ENCODE measurements at regions not wholly inside any gene's neighbourhood (a gene's known extent, or its start where the extent isn't known, plus 50 kb on each side); places are given as distances from the start of the nearest gene placed in this dataset.
"Not testable (repeated sequence)": the region's sequence is repeated elsewhere in the genome, so short reads cannot be mapped to it uniquely, and the experiment has no call there.

GRCh38 chr18:54662986-54663385 lies 71.9 kb downstream of the DYNAP start:
- ChIA-PET POLR2A (no interaction called here), RAD21 (ENCODE audit: low non-redundant PET in 1 of 2, low total read pairs in 2 of 2, uncharacterized antibody in 2 of 2, unreplicated experiment in 2 of 2) (no interaction called here), CTCF (interaction anchor here (0.8 kb wide), 1 partner anchor 9 kb away, joined by 3 read pairs; no protein-coding TSS in a partner anchor)
- Histone ChIP-seq H2AFZ (ENCODE audit: low read depth, low read length, poor library complexity, severe bottlenecking) (no peak overlapping the region), H3K9me2 (ENCODE audit: insufficient read depth) (no peaks in the 10 kb centered on the region), H3K36me3 (ENCODE audit: control insufficient read depth in 1 of 2, insufficient read depth in 2 of 2, low read length in 2 of 2) (no peaks in the 10 kb centered on the region), H4K20me1 (ENCODE audit: insufficient read depth) (no peaks in the 10 kb centered on the region), H3K4me2 (ENCODE audit: low read length) (no peak overlapping the region), H3K79me2 (ENCODE audit: insufficient read depth, low read length) (no peaks in the 10 kb centered on the region), H3K9ac (ENCODE audit: low read length) (no peak overlapping the region), H3K27ac (ENCODE audit: low read depth, low read length) (no peak overlapping the region), H3K9me3 (ENCODE audit: control insufficient read depth in 1 of 2, insufficient read depth in 1 of 2, low read depth in 1 of 2, low read length in 2 of 2) (no peaks in the 10 kb centered on the region; a peak in 1 of 4 replicates), H3K27me3 (ENCODE audit: insufficient read depth, low read length) (no peaks in the 10 kb centered on the region), H3K4me3 (replicated peaks in 1 of 2; ENCODE audit: low read depth in 1 of 2, low read length in 2 of 2) (no peak overlapping the region), H3K4me1 (ENCODE audit: control insufficient read depth in 1 of 2, insufficient read depth in 2 of 2, low read length in 2 of 2) (no peaks in the 10 kb centered on the region)
- TF ChIP-seq ELF1 (IDR thresholded peaks at IDR 0.05; ENCODE audit: borderline replicate concordance, low read depth) (no peak), ATF3 (IDR thresholded peaks at IDR 0.05) (no peak), EGR1 (IDR thresholded peaks at IDR 0.05; ENCODE audit: low read depth) (no peak)
- intact Hi-C loops (cut with micrococcal nuclease): no loop called here
- no peak for DNase-seq (ENCODE audit: low read depth, low spot score)
- no TSS peak for BruUV-seq (replicated peaks)
- ATAC-seq: no peak

GRCh38 chr18:54669701-54670100 lies 78.7 kb downstream of the DYNAP start:
- H2AFZ ChIP-seq (ENCODE audit: low read depth, low read length, poor library complexity, severe bottlenecking); H3K36me3 ChIP-seq (ENCODE audit: control insufficient read depth in 1 of 2, insufficient read depth in 2 of 2, low read length in 2 of 2); H3K79me2 ChIP-seq (ENCODE audit: insufficient read depth, low read length); H4K20me1 ChIP-seq (ENCODE audit: insufficient read depth); H3K4me2 ChIP-seq (ENCODE audit: low read length); H3K9ac ChIP-seq (ENCODE audit: low read length); ATAC-seq; H3K9me3 ChIP-seq (ENCODE audit: control insufficient read depth in 1 of 2, insufficient read depth in 1 of 2, low read depth in 1 of 2, low read length in 2 of 2); RAD21 ChIA-PET (ENCODE audit: low non-redundant PET in 1 of 2, low total read pairs in 2 of 2, uncharacterized antibody in 2 of 2, unreplicated experiment in 2 of 2); H3K27ac ChIP-seq (ENCODE audit: low read depth, low read length); H3K4me3 ChIP-seq (replicated peaks in 1 of 2; ENCODE audit: low read depth in 1 of 2, low read length in 2 of 2); H3K4me1 ChIP-seq (ENCODE audit: control insufficient read depth in 1 of 2, insufficient read depth in 2 of 2, low read length in 2 of 2); H3K9me2 ChIP-seq (ENCODE audit: insufficient read depth); H3K27me3 ChIP-seq (ENCODE audit: insufficient read depth, low read length); BruUV-seq (replicated peaks); POLR2A ChIA-PET; DNase-seq (ENCODE audit: low read depth, low spot score): not testable (repeated sequence)
- intact Hi-C loops (cut with micrococcal nuclease): loop anchor here (5.0 to 10.0 kb wide), 3 partner anchors 277 to 525 kb away; partner anchors contain the start of gene MBD2
- CTCF ChIA-PET: interaction anchor here (4.3 kb wide), 1 partner anchor 225 kb away, joined by 35 read pairs; no protein-coding TSS in a partner anchor

Measured in HCT116 (cell line).